ENCODE measurements at regions not wholly inside any gene's neighbourhood (a gene's known extent, or its start where the extent isn't known, plus 50 kb on each side); places are given as distances from the start of the nearest gene placed in this dataset.
A peak's percentile ranks its signal among the peaks of the same experiment; 100 is the strongest.

DNA sequence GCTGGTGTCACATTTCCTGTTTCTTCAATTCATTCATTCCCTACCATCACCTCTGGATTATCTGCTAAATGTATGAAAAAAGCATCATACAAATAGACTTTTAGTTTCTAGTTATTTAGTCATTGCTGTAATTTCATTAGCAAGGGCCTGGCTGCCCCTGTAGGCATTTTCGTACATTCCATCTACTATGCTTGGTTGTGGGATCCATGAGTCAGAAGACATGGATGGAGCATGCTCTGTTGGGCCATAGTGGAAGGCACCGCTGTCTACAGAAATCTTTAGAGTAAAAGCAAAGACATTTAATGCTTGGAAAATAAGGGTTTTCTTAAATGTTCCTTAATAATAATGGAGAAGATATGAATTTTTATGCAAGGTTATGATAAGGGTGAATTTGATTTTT lies 324.8 kb upstream of the MEIS1 start:
- H4K20me1 ChIP-seq (ENCODE audit: insufficient read depth, low read length): no peaks in the 10 kb centered on the region
- H3K4me1 ChIP-seq (ENCODE audit: low read length): peaks cover 9% of the 10 kb centered on the region
- no peak overlapping the region for H3K9ac ChIP-seq (ENCODE audit: low read length)
- H3F3A ChIP-seq (ENCODE audit: insufficient read depth, low read length): no peaks in the 10 kb centered on the region
- no peaks in the 10 kb centered on the region for H3K36me3 ChIP-seq (replicated peaks; ENCODE audit: insufficient read depth, low read length)
- no peak overlapping the region for H2AFZ ChIP-seq (ENCODE audit: low read length)
- no peak overlapping the region for H3K4me2 ChIP-seq (ENCODE audit: low read depth, low read length)
- no peaks in the 10 kb centered on the region for H3K79me2 ChIP-seq (ENCODE audit: low read length)
- no peak overlapping the region for H3K4me3 ChIP-seq (ENCODE audit: low read length)
- DNase-seq: no peak
- H3K27ac ChIP-seq (ENCODE audit: low read length): no peak overlapping the region
- H3K9me3 ChIP-seq (replicated peaks; ENCODE audit: insufficient read depth, low read length): no peaks in the 10 kb centered on the region
- H3K27me3 ChIP-seq (replicated peaks; ENCODE audit: insufficient read depth, low read length): no peaks in the 10 kb centered on the region
- no peaks in the 10 kb centered on the region for H3K9me2 ChIP-seq (replicated peaks; ENCODE audit: insufficient read depth, low read length)
- no peak for TF ChIP-seq CTCF (IDR thresholded peaks at IDR 0.05; ENCODE audit: low read length)
- no peak for TF ChIP-seq EZH2phosphoT487 (IDR thresholded peaks at IDR 0.05; ENCODE audit: low read length)
- no peak for TF ChIP-seq EZH2 (optimal IDR thresholded peaks at IDR 0.05; ENCODE audit: low read depth, low read length)

GRCh38 chr2:66109419-66109818 lies 325.5 kb upstream of the MEIS1 start:
- no peak for TF ChIP-seq EZH2phosphoT487 (IDR thresholded peaks at IDR 0.05; ENCODE audit: low read length)
- TF ChIP-seq EZH2 (optimal IDR thresholded peaks at IDR 0.05; ENCODE audit: low read depth, low read length): no peak
- no peak for TF ChIP-seq CTCF (IDR thresholded peaks at IDR 0.05; ENCODE audit: low read length)
- H2AFZ ChIP-seq (ENCODE audit: low read length): no peak overlapping the region
- peaks cover 9% of the 10 kb centered on the region for H3K4me1 ChIP-seq (ENCODE audit: low read length)
- H3K4me3 ChIP-seq (ENCODE audit: low read length): no peak overlapping the region
- no peak overlapping the region for H3K9ac ChIP-seq (ENCODE audit: low read length)
- H3K79me2 ChIP-seq (ENCODE audit: low read length): no peaks in the 10 kb centered on the region
- no peaks in the 10 kb centered on the region for H3K27me3 ChIP-seq (replicated peaks; ENCODE audit: insufficient read depth, low read length)
- no peaks in the 10 kb centered on the region for H3F3A ChIP-seq (ENCODE audit: insufficient read depth, low read length)
- H3K9me3 ChIP-seq (replicated peaks; ENCODE audit: insufficient read depth, low read length): no peaks in the 10 kb centered on the region
- DNase-seq: peak; percentile 39
- no peaks in the 10 kb centered on the region for H4K20me1 ChIP-seq (ENCODE audit: insufficient read depth, low read length)
- H3K36me3 ChIP-seq (replicated peaks; ENCODE audit: insufficient read depth, low read length): no peaks in the 10 kb centered on the region
- no peak overlapping the region for H3K27ac ChIP-seq (ENCODE audit: low read length)
- no peaks in the 10 kb centered on the region for H3K9me2 ChIP-seq (replicated peaks; ENCODE audit: insufficient read depth, low read length)
- H3K4me2 ChIP-seq (ENCODE audit: low read depth, low read length): no peak overlapping the region

GRCh38 chr2:66105066-66105753 lies 329.7 kb upstream of the MEIS1 start:
- Histone ChIP-seq H3K27ac (ENCODE audit: low read length) (no peak overlapping the region), H3K9me3 (replicated peaks; ENCODE audit: insufficient read depth, low read length) (no peaks in the 10 kb centered on the region), H4K20me1 (ENCODE audit: insufficient read depth, low read length) (no peaks in the 10 kb centered on the region), H3F3A (ENCODE audit: insufficient read depth, low read length) (no peaks in the 10 kb centered on the region), H3K36me3 (replicated peaks; ENCODE audit: insufficient read depth, low read length) (no peaks in the 10 kb centered on the region), H3K4me1 (ENCODE audit: low read length) (0 out of 2 replicates have a peak, but pooled peaks cover 4% of the 10 kb centered on the region), H3K4me3 (ENCODE audit: low read length) (no peak overlapping the region), H2AFZ (ENCODE audit: low read length) (no peak overlapping the region), H3K9ac (ENCODE audit: low read length) (no peak overlapping the region), H3K4me2 (ENCODE audit: low read depth, low read length) (no peak overlapping the region), H3K9me2 (replicated peaks; ENCODE audit: insufficient read depth, low read length) (no peaks in the 10 kb centered on the region), H3K27me3 (replicated peaks; ENCODE audit: insufficient read depth, low read length) (no peaks in the 10 kb centered on the region), H3K79me2 (ENCODE audit: low read length) (no peaks in the 10 kb centered on the region)
- TF ChIP-seq EZH2 (optimal IDR thresholded peaks at IDR 0.05; ENCODE audit: low read depth, low read length) (no peak), CTCF (IDR thresholded peaks at IDR 0.05; ENCODE audit: low read length) (no peak), EZH2phosphoT487 (IDR thresholded peaks at IDR 0.05; ENCODE audit: low read length) (no peak)
- no peak for DNase-seq
